TTC549 (cell line): ENCODE measurements at regions not wholly inside any gene's neighbourhood (a gene's known extent, or its start where the extent isn't known, plus 50 kb on each side); places are given as distances from the start of the nearest gene placed in this dataset.

ENCODE experiments used
- FAIRE-seq: peaks from 2 replicates; lab custom pipeline; 2012; peaks lifted over from hg19 to GRCh38; lab: Jason Lieb, UNC

GRCh38 chr16:73434621-73435020 is 386.7 kb upstream of the ZFHX3 start:
- no peak for FAIRE-seq

- no peak for FAIRE-seq
Measured at GRCh38 chr16:73433731-73434307, 385.9 kb upstream of the ZFHX3 start.

DNA sequence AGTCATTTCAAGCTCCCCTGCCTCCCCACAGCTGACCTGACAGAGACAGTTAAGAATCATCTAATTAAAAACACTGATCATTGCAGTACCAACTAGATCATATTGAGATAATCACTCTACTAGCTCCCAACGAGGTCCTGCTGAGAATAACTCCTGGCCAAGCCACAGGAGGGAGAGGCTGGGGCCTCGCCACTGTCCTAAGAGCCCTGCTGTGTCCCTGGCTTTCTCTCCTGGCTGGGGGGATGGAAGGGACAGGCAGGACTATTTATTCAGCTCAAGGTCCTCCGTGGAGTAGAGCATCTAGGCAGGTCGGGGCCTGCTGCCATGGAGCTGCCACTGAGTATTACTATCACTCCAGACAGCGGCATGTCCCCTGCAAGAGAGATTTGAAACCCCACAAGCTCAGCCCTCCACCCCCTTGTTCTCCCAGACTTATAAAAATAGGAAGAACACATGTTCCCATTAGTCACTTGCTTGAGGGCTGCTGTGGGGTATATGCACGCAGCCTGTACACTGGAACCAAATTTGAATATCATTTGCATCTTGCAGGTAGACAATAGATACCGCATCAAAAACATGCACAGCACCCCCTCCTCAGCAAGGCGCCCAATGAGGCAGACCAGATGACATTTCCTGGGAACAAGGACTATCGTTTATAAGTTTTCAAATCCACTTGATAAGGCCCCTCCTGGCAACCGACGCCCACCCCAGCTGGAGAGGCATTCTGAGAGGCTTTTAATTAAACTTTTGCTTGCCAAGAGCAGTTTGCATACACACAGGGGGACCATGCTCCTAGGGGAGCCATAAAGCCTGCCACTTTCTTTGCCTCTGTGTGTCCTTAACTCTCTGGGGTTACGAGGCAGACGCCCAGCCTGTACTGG is 385.2 kb upstream of the ZFHX3 start:
- no peak for FAIRE-seq

GRCh38 chr16:73430138-73430537 is 382.2 kb upstream of the ZFHX3 start:
- no peak for FAIRE-seq

- FAIRE-seq, result no peak
Measured at GRCh38 chr16:73428121-73428520, 380.2 kb upstream of the ZFHX3 start.

DNA sequence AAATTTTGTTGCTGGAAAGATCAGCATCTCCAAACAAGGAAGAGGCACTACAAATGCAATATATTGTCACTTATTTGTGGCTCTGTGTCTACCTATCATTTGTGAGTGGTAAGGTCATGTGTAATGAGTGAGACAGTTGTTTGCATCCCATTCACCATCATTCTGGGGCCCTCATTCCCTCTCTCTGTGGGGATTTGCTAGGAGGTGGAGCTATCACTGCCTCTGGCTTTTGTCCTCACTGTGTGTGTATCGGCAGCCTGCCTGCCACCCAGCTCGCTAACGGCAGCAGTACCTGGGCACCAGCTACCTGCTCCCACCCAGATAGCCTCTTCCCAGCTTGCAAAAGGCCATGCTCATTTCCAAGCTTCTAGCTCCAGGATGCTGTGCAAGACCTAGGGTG is 379.2 kb upstream of the ZFHX3 start:
- no peak for FAIRE-seq

DNA sequence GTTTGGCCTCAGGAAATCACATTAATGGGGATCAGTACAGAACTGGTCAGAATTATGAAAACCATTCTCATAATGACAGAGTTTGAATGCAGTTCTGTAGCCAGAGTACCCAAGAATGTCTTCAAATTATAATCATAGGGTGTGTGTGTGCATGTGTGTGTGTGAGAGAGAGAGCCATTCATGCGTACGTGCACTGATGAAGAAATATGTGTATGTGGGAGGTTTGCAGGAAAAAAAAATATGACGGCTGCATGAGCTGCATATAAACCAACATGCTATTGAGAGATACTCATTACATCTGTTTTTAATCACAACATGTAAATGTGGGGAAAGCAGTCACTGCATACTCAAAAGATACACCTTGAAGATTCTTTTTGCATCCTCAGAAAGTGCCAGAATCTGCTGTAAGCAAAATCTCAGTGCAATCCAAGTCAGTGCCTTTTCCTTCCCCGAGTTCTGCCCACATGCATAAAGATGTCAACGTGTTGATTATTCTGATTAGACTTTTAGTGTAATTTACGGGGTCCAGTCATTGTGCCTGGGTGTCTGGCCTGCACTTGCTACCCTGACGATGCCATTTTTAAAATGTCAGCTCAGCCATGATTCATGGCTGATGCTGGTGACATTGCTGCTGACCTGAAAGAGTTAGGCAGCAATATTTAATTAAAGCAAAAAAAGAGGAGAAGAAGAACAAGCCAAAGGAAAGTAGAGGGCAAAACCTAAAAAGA is 378.7 kb upstream of the ZFHX3 start:
- FAIRE-seq, result no peak

DNA sequence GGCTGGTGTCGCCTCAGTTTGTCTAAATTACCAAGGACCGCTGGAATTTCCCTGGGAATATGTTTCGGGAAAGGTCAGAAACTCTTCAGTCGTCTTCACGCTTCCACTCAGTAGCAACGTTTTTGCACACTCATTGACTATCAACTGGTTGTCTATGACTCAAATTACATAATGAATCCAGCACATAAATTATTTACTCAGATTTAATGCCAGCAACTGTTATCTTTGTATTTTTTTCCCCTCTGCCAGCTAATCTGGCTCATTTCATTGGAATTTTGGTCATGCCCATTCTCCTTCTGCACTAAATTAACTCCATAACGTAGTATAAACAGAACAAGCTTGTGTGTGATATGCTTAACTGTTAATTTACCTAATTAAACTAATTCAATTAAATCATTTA is 372.7 kb upstream of the ZFHX3 start:
- FAIRE-seq, result no peak

GRCh38 chr16:73420244-73420643 is 372.3 kb upstream of the ZFHX3 start:
- no peak for FAIRE-seq

DNA sequence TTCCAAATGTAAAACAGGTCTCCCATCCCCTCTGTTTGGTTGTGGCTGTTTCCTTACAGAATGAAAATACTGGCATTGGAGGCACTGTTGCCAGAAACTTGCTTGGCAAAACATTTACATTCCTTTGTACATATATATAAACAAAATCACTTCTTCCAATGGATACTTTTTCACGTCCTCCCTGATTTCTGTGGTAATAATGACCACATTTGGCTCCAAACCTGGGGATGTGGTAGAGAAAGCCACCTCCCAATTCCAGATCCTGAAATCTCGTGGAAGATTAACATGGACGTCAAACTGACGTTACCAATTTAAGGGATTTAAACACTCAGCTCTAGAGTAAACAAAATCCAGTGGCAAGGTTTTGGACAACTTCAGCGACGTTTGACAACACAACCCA is 370.8 kb upstream of the ZFHX3 start:
- no peak for FAIRE-seq

GRCh38 chr16:73418051-73418450 is 370.1 kb upstream of the ZFHX3 start:
- no peak for FAIRE-seq

DNA sequence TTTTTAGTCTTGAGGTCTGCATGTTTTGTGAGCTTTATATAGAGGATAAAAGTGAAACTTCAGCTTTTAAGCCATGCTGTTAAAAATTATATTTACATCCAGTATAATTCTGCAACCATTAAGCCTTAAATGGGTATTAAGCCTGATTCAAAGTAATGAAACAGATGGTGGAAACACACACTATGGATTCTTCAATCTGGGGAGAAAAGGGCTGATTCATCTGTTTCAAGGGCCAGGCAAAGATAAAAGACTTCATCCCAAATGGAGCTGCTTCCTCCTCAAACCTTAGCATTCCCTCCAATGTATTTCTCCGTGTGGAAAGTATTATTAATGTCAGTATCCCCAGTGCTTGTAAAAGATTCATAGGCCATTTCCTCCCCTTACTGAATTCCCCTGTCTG is 367.4 kb upstream of the ZFHX3 start:
- FAIRE-seq, result no peak

DNA sequence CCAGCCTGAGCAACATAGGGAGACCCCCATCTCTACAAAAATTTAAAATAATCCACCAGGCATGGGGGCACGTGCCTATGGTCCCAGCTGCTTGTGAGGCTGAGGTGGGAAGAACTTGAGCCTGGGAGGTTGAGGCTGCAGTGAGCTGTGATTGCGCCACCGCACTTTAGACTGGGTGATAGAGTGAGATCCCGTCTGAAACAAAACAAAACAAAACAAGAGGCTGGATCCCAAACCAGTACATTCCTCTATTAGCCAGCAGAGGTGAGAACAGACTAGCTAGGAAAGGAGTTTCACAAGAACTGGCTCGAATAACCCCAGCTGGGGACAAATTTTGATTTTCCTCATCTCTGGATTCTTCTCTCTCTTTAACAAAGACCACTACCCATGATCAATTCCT is 366.7 kb upstream of the ZFHX3 start:
- no peak for FAIRE-seq

GRCh38 chr16:73413830-73414190 is 365.9 kb upstream of the ZFHX3 start:
- FAIRE-seq, result no peak

DNA sequence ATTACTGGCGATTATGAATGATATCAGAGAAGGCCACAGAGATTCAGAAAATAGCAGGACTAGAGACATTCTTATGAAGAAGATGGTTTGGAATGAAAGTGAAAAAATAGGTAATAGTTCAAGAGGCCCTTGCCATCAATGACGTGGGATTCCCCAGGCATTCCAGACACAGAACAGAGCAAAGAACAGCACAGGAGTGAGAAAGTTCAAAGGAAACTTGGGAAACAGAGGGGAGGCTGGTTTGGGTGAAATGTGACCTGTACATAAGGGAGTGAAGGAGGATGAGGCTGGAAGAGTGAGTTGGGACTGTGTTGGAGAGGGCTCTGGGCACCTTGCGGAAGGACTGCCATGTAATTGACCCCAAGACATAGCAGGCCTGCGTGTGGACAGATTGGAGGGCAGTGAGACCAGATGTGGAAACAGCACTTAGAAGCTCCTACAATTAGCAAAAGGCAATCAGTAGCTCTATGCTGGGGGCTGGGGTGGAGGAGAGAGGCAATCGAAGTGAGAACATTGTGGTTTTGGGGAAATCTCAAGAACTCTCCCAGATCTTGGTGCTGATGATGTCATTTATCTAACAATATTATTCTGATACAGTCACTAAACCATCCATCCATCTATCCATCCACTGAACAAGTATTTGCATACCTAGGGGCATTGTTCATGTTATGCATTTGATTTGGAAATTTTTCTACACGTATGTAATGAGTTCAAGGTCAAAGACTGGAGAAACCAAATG is 365.3 kb upstream of the ZFHX3 start:
- FAIRE-seq, result no peak

DNA sequence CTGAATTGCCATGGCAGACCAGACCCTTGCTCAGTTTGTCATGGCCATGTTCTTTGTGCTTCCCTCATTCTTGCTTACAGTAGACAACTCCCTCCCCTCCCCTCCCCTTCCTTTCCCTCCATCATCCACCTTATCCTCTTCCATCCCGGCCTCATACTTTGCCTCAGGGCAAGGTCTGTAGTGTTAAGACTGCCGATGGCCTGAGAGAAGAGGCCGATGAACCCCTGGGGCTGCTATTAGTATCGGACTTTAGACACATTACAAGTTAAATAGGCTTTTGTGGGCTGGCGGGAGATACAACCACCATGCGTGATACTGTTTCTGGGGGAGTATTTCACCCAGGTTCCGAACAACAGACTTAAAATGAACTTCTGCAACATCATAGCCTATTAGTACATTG is 364.5 kb upstream of the ZFHX3 start:
- no peak for FAIRE-seq

DNA sequence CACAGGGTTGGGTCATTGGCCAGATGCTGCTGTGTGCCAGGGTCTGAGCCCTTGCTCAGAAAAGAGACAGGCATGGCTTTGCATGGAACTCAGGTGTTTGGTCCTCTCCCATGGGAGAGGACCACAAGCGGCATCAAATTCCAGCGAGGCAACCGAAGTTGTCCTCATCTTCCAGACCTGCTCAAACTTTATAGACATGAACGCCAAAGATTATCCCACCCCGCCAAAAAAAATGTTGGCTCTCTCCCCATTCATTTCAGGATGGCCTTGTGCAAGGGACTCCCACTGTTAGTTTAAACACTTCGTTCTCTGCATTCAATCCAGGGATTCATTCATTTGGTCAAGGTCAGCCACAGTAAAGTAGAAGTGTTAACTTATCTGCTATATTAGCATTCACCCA is 360.8 kb upstream of the ZFHX3 start:
- no peak for FAIRE-seq

DNA sequence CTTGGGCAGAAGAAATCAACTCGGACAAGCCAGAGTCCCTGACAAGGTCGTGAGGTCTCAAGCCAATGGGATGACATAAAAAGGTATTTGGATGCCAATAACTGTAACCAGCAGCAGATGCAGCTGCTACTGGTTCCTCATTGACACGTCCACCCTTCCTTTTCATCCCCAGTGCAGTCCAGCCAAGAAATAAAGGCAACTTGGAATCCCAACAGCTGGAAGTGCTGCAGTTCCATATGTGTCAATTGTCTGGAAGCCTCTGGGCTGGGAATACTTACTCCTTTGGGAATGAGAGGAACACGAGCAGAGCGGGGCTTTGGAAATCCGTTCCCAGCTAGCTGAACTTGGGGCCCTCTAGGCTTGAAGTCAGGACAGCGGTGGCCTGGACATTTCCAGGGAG is 360.4 kb upstream of the ZFHX3 start:
- FAIRE-seq, result no peak

- FAIRE-seq, result no peak
Measured at GRCh38 chr16:73405851-73406250, 357.9 kb upstream of the ZFHX3 start.

- no peak for FAIRE-seq
Measured at GRCh38 chr16:73404001-73404400, 356.1 kb upstream of the ZFHX3 start.

DNA sequence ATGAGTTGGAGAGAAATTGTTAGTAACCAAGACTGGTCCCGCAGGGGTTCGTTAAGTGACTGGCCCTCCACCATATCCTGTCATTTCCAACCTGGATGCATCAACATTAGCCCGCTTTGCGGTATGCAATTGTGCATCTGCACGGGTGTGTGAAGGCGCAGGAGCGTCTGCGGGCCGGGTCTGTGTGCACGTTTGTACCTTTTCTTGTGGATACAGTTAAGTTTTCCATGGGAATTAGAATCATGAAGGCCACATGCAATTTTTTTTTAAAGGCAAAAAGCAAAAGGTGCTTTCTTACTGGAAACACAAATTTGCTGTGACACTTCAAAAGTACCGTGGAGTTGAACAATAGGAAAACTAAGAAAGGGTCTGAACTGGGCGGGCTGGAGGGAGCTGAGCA is 355.4 kb upstream of the ZFHX3 start:
- FAIRE-seq, result no peak

DNA sequence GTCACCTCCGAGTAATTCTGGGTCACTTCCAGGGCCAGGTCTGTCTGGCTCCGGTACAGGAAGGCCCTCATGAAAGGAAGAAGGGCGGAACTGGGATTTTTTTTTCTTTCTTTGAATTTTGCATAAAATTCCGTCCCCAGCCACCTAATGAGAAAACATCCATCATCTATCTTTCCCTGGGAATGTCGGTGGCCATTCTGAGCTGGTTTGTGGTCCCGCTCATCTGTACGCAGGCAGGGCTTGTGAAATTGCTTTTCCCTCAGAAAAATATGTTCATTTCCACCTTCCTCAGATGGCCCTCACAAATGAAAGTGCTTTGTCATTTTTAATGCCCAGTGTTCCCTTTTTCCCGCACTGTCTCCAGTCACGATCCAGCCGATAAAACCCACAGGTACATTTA is 353.0 kb upstream of the ZFHX3 start:
- FAIRE-seq, result no peak

GRCh38 chr16:73399997-73400396 is 352.1 kb upstream of the ZFHX3 start:
- FAIRE-seq, result no peak
